CD14-positive monocyte (primary cell): ENCODE measurements at regions not wholly inside any gene's neighbourhood (a gene's known extent, or its start where the extent isn't known, plus 50 kb on each side); places are given as distances from the start of the nearest gene placed in this dataset.

Experiments
- DNase-seq, 3 donors: peaks; one replicate each; pipeline ENCODE4 v3.0.0-alpha.2; 2011 to 2022
- H2AFZ ChIP-seq: 2 replicates; pipeline ENCODE4 v1.6.0; 2012; ENCODE audit warnings: mild to moderate bottlenecking, low read depth, low read length, inconsistent platforms; ENCODE audit not compliant: insufficient read depth, poor library complexity, severe bottlenecking
- H3K27ac ChIP-seq, 2 donors: 1 replicate in 1 of 2; 2 replicates in 1 of 2; pipeline ENCODE4 v1.5.1; 2012 to 2013; ENCODE audit warnings: low read length in 2 of 2, control low read depth in 1 of 2, inconsistent platforms in 1 of 2, low read depth in 1 of 2, mild to moderate bottlenecking in 1 of 2
- H3K27me3 ChIP-seq, 2 donors: one replicate each; pipeline versions ENCODE4 v1.6.0 to v1.6.1; 2011 to 2013; ENCODE audit warnings: low read length in 2 of 2; ENCODE audit not compliant: control insufficient read depth in 2 of 2, insufficient read depth in 2 of 2
- H3K36me3 ChIP-seq, 2 donors: replicated peaks in 1 of 2; 1 replicate in 1 of 2; 2 replicates in 1 of 2; pipeline versions ENCODE4 v1.5.1 to v1.6.1; 2012 to 2013; ENCODE audit warnings: low read length in 2 of 2, control low read depth in 1 of 2, inconsistent platforms in 1 of 2, mild to moderate bottlenecking in 1 of 2; ENCODE audit not compliant: insufficient read depth in 2 of 2, control insufficient read depth in 1 of 2
- H3K4me1 ChIP-seq, 2 donors: 1 replicate in 1 of 2; 2 replicates in 1 of 2; pipeline versions ENCODE4 v1.5.1 to v1.6.1; 2012 to 2013; ENCODE audit warnings: low read length in 2 of 2, control low read depth in 1 of 2, inconsistent platforms in 1 of 2, mild to moderate bottlenecking in 1 of 2, moderate library complexity in 1 of 2; ENCODE audit not compliant: insufficient read depth in 2 of 2, control insufficient read depth in 1 of 2
- H3K4me2 ChIP-seq: replicated peaks from 2 replicates; pipeline ENCODE3; 2012; ENCODE audit warnings: low read length, moderate library complexity, mild to moderate bottlenecking; ENCODE audit not compliant: poor library complexity, severe bottlenecking; ENCODE audit errors: extremely low read depth
- H3K4me3 ChIP-seq, 3 experiments: fragments of 200-600 bp in 1 of 3; sonication (generic) in 1 of 3; replicated peaks in 1 of 3; 1 replicate in 2 of 3; 2 replicates in 1 of 3; pipeline ENCODE4 v1.5.1; 2011 to 2013; ENCODE audit warnings: low read length in 3 of 3, mild to moderate bottlenecking in 3 of 3, control low read depth in 2 of 3, low read depth in 2 of 3, inconsistent platforms in 1 of 3, moderate library complexity in 1 of 3
- H3K79me2 ChIP-seq: 2 replicates; pipeline ENCODE4 v1.6.0; 2012; ENCODE audit warnings: mild to moderate bottlenecking, control low read depth, inconsistent platforms, low read length, moderate library complexity; ENCODE audit not compliant: insufficient read depth
- H3K9ac ChIP-seq: 2 replicates; pipeline ENCODE4 v1.6.0; 2017; ENCODE audit warnings: low read length, mild to moderate bottlenecking; ENCODE audit not compliant: insufficient read depth, poor library complexity, severe bottlenecking
- H3K9me3 ChIP-seq, 2 donors: replicated peaks in 1 of 2; 1 replicate in 1 of 2; 2 replicates in 1 of 2; pipeline versions ENCODE4 v1.5.1 to v1.6.1; 2012 to 2013; ENCODE audit warnings: low read length in 2 of 2, control low read depth in 1 of 2; ENCODE audit not compliant: control insufficient read depth in 1 of 2, insufficient read depth in 1 of 2
- H4K20me1 ChIP-seq: 2 replicates; pipeline ENCODE4 v1.6.0; 2012; ENCODE audit warnings: mild to moderate bottlenecking, low read length, control low read depth, moderate library complexity; ENCODE audit not compliant: insufficient read depth
- H3K27ac Mint-ChIP-seq, 7 donors: one replicate each; pipeline ENCODE4 v1.8.0; 2020; ENCODE audit warnings: mild to moderate bottlenecking in 7 of 7, mixed read lengths in 7 of 7, moderate library complexity in 6 of 7, inconsistent platforms in 2 of 7
- H3K27me3 Mint-ChIP-seq, 3 donors: one replicate each; pipeline ENCODE4 v1.8.0; 2021 to 2022; ENCODE audit warnings: low read depth in 3 of 3, mild to moderate bottlenecking in 3 of 3, mixed read lengths in 3 of 3, moderate library complexity in 3 of 3, inconsistent platforms in 1 of 3
- H3K36me3 Mint-ChIP-seq, 2 donors: one replicate each; pipeline ENCODE4 v1.8.0; 2020; ENCODE audit warnings: mixed read lengths in 2 of 2, inconsistent platforms in 1 of 2, mild to moderate bottlenecking in 1 of 2
- H3K4me1 Mint-ChIP-seq: one replicate; pipeline ENCODE4 v1.8.0; 2020; ENCODE audit warnings: mild to moderate bottlenecking, mixed read lengths
- H3K4me3 Mint-ChIP-seq, 2 donors: one replicate each; pipeline ENCODE4 v1.8.0; 2020; ENCODE audit warnings: mild to moderate bottlenecking in 2 of 2, mixed read lengths in 2 of 2, moderate library complexity in 1 of 2
- H3K9me3 Mint-ChIP-seq, 7 donors: one replicate each; pipeline ENCODE4 v1.8.0; 2020 to 2022; ENCODE audit warnings: mixed read lengths in 7 of 7, mild to moderate bottlenecking in 6 of 7, moderate library complexity in 6 of 7, inconsistent platforms in 2 of 7
- WGBS: methylation state at CpG from one replicate; pipeline ENCODE4 v1.1.5; 2013; ENCODE audit warnings: missing lambda C conversion rate; ENCODE audit not compliant: insufficient coverage; 5-methylcytosine and 5-hydroxymethylcytosine counted together
- intact Hi-C, 2 donors: fragments of 100-400 bp; cut with micrococcal nuclease; formaldehyde crosslinking; loops; one replicate each; pipeline versions ENCODE4 v1.15.0 to v1.15.1; 2023
- TF ChIP-seq, protein P1 (sequence below): fragments of 200-600 bp; IDR thresholded peaks from one replicate; pipeline ENCODE4 v1.8.0; 2022; ENCODE audit warnings: antibody characterized with exemption, mild to moderate bottlenecking

DNA sequence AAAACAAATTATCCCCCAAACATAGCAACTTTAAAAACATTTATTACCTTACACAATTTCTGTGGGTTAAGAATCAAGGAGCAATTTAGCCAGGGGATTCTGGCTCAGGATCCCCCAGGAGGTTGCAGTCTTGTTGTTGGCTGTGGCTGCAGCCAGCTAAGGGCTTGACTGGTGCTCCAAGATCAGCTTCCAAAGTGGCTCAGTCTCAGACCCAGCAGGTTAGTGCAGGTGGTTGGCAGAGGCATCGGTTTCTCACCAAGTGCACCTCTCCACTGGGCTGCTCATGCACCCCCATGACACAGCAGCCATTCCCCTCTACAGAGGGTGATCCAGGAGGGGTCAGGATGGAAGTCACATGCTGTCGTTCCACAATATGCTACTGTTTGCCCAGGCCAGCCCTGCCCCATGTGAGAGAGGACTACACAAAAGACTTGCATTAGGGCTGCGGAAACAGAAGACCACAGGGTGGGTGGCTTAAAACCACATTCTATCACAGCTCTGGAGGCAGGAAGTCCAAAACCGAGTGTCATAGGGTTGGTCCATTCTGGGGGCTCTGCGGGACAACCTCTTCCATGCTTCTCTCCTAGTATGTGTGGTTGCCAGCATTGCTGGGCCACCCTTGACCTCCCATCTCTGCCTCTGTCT is 125.8 kb downstream of the C6orf118 start:
- H3K9ac ChIP-seq, result no peak overlapping the region
- no peak overlapping the region for H3K27ac Mint-ChIP-seq
- no peak overlapping the region for H3K4me2 ChIP-seq
- H3K36me3 ChIP-seq, result no peaks in the 10 kb centered on the region
- DNase-seq, result no peak
- no peaks in the 10 kb centered on the region for H3K27me3 ChIP-seq
- no peaks in the 10 kb centered on the region for H3K4me1 ChIP-seq
- H3K79me2 ChIP-seq, result no peaks in the 10 kb centered on the region
- H3K36me3 Mint-ChIP-seq, result no peaks in the 10 kb centered on the region
- H3K4me3 Mint-ChIP-seq, result no peak overlapping the region
- intact Hi-C loops, result no loop called here
- H3K4me1 Mint-ChIP-seq, result no peaks in the 10 kb centered on the region
- 83% methylated on average over 2 of the region's 5 CpGs for WGBS
- H3K27me3 Mint-ChIP-seq, result no peaks in the 10 kb centered on the region
- H3K9me3 Mint-ChIP-seq, result peaks cover 3 to 19% (median 12%) of the 10 kb centered on the region in 7 donors
- TF ChIP-seq, protein P1, sequence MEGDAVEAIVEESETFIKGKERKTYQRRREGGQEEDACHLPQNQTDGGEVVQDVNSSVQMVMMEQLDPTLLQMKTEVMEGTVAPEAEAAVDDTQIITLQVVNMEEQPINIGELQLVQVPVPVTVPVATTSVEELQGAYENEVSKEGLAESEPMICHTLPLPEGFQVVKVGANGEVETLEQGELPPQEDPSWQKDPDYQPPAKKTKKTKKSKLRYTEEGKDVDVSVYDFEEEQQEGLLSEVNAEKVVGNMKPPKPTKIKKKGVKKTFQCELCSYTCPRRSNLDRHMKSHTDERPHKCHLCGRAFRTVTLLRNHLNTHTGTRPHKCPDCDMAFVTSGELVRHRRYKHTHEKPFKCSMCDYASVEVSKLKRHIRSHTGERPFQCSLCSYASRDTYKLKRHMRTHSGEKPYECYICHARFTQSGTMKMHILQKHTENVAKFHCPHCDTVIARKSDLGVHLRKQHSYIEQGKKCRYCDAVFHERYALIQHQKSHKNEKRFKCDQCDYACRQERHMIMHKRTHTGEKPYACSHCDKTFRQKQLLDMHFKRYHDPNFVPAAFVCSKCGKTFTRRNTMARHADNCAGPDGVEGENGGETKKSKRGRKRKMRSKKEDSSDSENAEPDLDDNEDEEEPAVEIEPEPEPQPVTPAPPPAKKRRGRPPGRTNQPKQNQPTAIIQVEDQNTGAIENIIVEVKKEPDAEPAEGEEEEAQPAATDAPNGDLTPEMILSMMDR, result no peak
- H3K27ac ChIP-seq, result no peak overlapping the region
- H2AFZ ChIP-seq, result no peak overlapping the region
- no peak overlapping the region for H3K4me3 ChIP-seq
- H4K20me1 ChIP-seq, result no peaks in the 10 kb centered on the region
- peaks cover 25 to 38% of the 10 kb centered on the region in 2 donors for H3K9me3 ChIP-seq

DNA sequence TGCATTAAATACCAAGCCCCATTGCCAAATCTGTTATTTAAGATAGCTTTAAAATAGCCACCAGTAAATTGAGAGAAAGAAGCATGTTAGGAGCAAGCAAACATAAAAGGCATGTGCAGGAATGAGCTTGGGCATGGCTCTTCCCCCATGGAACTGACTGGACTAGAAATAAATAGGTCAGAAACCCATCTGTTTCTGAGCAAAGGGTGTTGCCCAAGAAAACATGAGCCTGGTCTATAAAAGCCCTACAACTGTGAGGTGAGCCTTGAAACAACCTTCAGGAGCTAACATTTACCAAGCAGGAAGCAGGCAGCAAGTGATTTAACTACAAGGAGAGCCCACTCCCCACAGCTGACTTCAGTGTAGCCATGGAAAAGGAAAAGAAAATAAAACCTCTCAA is 126.3 kb downstream of the C6orf118 start:
- Histone ChIP-seq H3K27ac (no peak overlapping the region), H3K4me1 (no peaks in the 10 kb centered on the region), H4K20me1 (no peaks in the 10 kb centered on the region), H3K4me3 (no peak overlapping the region), H3K9me3 (peaks cover 30 to 39% of the 10 kb centered on the region in 2 donors), H3K9ac (no peak overlapping the region), H3K79me2 (no peaks in the 10 kb centered on the region), H3K36me3 (no peaks in the 10 kb centered on the region), H2AFZ (no peak overlapping the region), H3K4me2 (no peak overlapping the region), H3K27me3 (no peaks in the 10 kb centered on the region)
- no peak overlapping the region for H3K4me3 Mint-ChIP-seq
- intact Hi-C loops, result no loop called here
- no peaks in the 10 kb centered on the region for H3K4me1 Mint-ChIP-seq
- H3K9me3 Mint-ChIP-seq, result peaks cover 4 to 22% (median 12%) of the 10 kb centered on the region in 7 donors
- no peak overlapping the region for H3K27ac Mint-ChIP-seq
- H3K36me3 Mint-ChIP-seq, result no peaks in the 10 kb centered on the region
- no peaks in the 10 kb centered on the region for H3K27me3 Mint-ChIP-seq
- no peak for DNase-seq
- TF ChIP-seq, protein P1, result no peak
